HCT116 (cell line): ENCODE measurements at regions not wholly inside any gene's neighbourhood (a gene's known extent, or its start where the extent isn't known, plus 50 kb on each side); places are given as distances from the start of the nearest gene placed in this dataset.

ENCODE experiments used
- ATAC-seq: fragments of 200-7000 bp; cut with Tn5 transposase; 2 replicates; pipeline ENCODE4 v1.9.1; 2020; ENCODE audit warnings: mild to moderate bottlenecking, moderate library complexity
- BruUV-seq: library from RNA; stranded (reverse); fragments of 400-500 nt; replicated peaks from 2 replicates; lab custom pipeline; 2021; lab: Mats Ljungman, UMichigan
- CTCF ChIA-PET: fragments of 300-600 bp; sonication (Branson Sonifier 250); formaldehyde crosslinking; loops from one replicate; lab custom pipeline; 2021; ENCODE audit warnings: antibody characterized with exemption; lab: Charles Lee
- POLR2A ChIA-PET: fragments of 300-600, 350-600 bp; sonication (Branson Sonifier 250); formaldehyde crosslinking; loops from one replicate; lab custom pipeline; 2021; ENCODE audit warnings: antibody characterized with exemption; lab: Charles Lee
- RAD21 ChIA-PET, 2 experiments: fragments of 300-600 bp; sonication (Branson Sonifier 250); formaldehyde crosslinking; loops; one replicate each; lab custom pipeline; 2023; ENCODE audit warnings: low total read pairs in 2 of 2; ENCODE audit not compliant: uncharacterized antibody in 2 of 2, unreplicated experiment in 2 of 2, low non-redundant PET in 1 of 2; lab: Charles Lee
- DNase-seq: peaks from one replicate; pipeline ENCODE4 v3.0.0-alpha.2; 2010; ENCODE audit warnings: low read depth, low spot score
- H2AFZ ChIP-seq: fragments of 200-600 bp; shearing (Covaris generic), sonication (generic); 2 replicates; pipeline ENCODE4 v1.6.1; 2017; ENCODE audit warnings: low read depth, mixed run types, mixed read lengths, antibody characterized with exemption, low read length; ENCODE audit not compliant: poor library complexity, severe bottlenecking
- H3K27ac ChIP-seq: 2 replicates; pipeline ENCODE4 v1.5.1; 2012; ENCODE audit warnings: low read depth, low read length
- H3K27me3 ChIP-seq: fragments of 200-600 bp; sonication (generic); 2 replicates; pipeline ENCODE4 v1.6.1; 2016; ENCODE audit warnings: mixed run types, low read length, mixed read lengths; ENCODE audit not compliant: insufficient read depth
- H3K36me3 ChIP-seq, 2 experiments: fragments of 200-500 bp in 1 of 2; fragments of 200-600 bp in 1 of 2; sonication (Bioruptor generic) in 1 of 2; sonication (generic) in 1 of 2; 2 replicates each; pipeline versions ENCODE4 v1.5.1 to v1.6.1; 2014 to 2016; ENCODE audit warnings: low read length in 2 of 2, inconsistent platforms in 1 of 2, mixed read lengths in 1 of 2, mixed run types in 1 of 2; ENCODE audit not compliant: insufficient read depth in 2 of 2, control insufficient read depth in 1 of 2
- H3K4me1 ChIP-seq, 2 experiments: fragments of 200-600 bp in 1 of 2; sonication (generic) in 1 of 2; 2 replicates each; pipeline versions ENCODE4 v1.5.1 to v1.6.1; 2012 to 2017; ENCODE audit warnings: low read length in 2 of 2, inconsistent platforms in 1 of 2, mild to moderate bottlenecking in 1 of 2, mixed read lengths in 1 of 2, mixed run types in 1 of 2, moderate library complexity in 1 of 2; ENCODE audit not compliant: insufficient read depth in 2 of 2, control insufficient read depth in 1 of 2
- H3K4me2 ChIP-seq: fragments of 200-600 bp; sonication (generic); 2 replicates; pipeline ENCODE4 v1.6.1; 2017; ENCODE audit warnings: mixed run types, low read length, mixed read lengths
- H3K4me3 ChIP-seq, 2 experiments: fragments of 200-600 bp in 1 of 2; sonication (generic) in 1 of 2; replicated peaks in 1 of 2; 2 replicates each; pipeline ENCODE4 v1.5.1; 2011 to 2016; ENCODE audit warnings: low read length in 2 of 2, control low read depth in 1 of 2, low read depth in 1 of 2, mild to moderate bottlenecking in 1 of 2, mixed read lengths in 1 of 2, mixed run types in 1 of 2
- H3K79me2 ChIP-seq: fragments of 200-600 bp; sonication (generic); 2 replicates; pipeline ENCODE4 v1.6.1; 2017; ENCODE audit warnings: mild to moderate bottlenecking, mixed run types, low read length, moderate library complexity, mixed read lengths; ENCODE audit not compliant: insufficient read depth
- H3K9ac ChIP-seq: fragments of 200-600 bp; sonication (generic); 2 replicates; pipeline ENCODE4 v1.6.1; 2016; ENCODE audit warnings: low read length, mixed read lengths
- H3K9me2 ChIP-seq: fragments of 200-600 bp; sonication (generic), shearing (Covaris generic); 2 replicates; pipeline ENCODE4 v1.6.1; 2017; ENCODE audit warnings: mixed run types, mild to moderate bottlenecking, moderate library complexity; ENCODE audit not compliant: insufficient read depth
- H3K9me3 ChIP-seq, 2 experiments: fragments of 200-500 bp in 1 of 2; fragments of 200-600 bp in 1 of 2; sonication (Bioruptor generic) in 1 of 2; sonication (generic) in 1 of 2; 2 replicates each; pipeline ENCODE4 v1.6.1; 2014 to 2017; ENCODE audit warnings: low read length in 2 of 2, mixed read lengths in 2 of 2, inconsistent platforms in 1 of 2, low read depth in 1 of 2, mild to moderate bottlenecking in 1 of 2, mixed run types in 1 of 2, moderate library complexity in 1 of 2; ENCODE audit not compliant: control insufficient read depth in 1 of 2, insufficient read depth in 1 of 2
- H4K20me1 ChIP-seq: fragments of 200-600 bp; sonication (generic), shearing (Covaris generic); 2 replicates; pipeline ENCODE4 v1.6.1; 2017; ENCODE audit warnings: mixed run types, mild to moderate bottlenecking, moderate library complexity; ENCODE audit not compliant: insufficient read depth
- ATF3 ChIP-seq: IDR thresholded peaks from 2 replicates; pipeline ENCODE4 v1.6.1; 2012
- EGR1 ChIP-seq: IDR thresholded peaks from 2 replicates; pipeline ENCODE4 v1.6.1; 2012; ENCODE audit warnings: low read depth
- JUND ChIP-seq: IDR thresholded peaks from 2 replicates; pipeline ENCODE4 v1.6.1; 2012
- POLR2AphosphoS5 ChIP-seq: IDR thresholded peaks from 2 replicates; pipeline ENCODE4 v1.6.1; 2011; ENCODE audit warnings: mild to moderate bottlenecking, low read depth, low read length, moderate library complexity
- SIN3A ChIP-seq: IDR thresholded peaks from 2 replicates; pipeline ENCODE4 v1.6.1; 2012; ENCODE audit warnings: low read depth
- SP1 ChIP-seq: IDR thresholded peaks from 2 replicates; pipeline ENCODE4 v1.6.1; 2012; ENCODE audit warnings: low read depth
- YY1 ChIP-seq: IDR thresholded peaks from 2 replicates; pipeline ENCODE4 v1.6.1; 2011; ENCODE audit warnings: low read length, low read depth, moderate library complexity, mild to moderate bottlenecking; ENCODE audit not compliant: insufficient replicate concordance; ENCODE audit errors: extremely low read depth
- ZFX ChIP-seq: fragments of 450-650 bp; IDR thresholded peaks from 2 replicates; pipeline ENCODE4 v1.6.1; 2017
- intact Hi-C: fragments of 100-400 bp; cut with micrococcal nuclease; formaldehyde crosslinking; loops from 2 replicates; pipeline ENCODE4 v1.10.0; 2022
- TF ChIP-seq, protein P1 (sequence below): IDR thresholded peaks from 2 replicates; pipeline ENCODE4 v1.6.1; 2011; ENCODE audit warnings: mild to moderate bottlenecking, low read length, moderate library complexity; ENCODE audit not compliant: insufficient replicate concordance; ENCODE audit errors: extremely low read depth
- TF ChIP-seq, protein P2 (sequence below): IDR thresholded peaks from 2 replicates; pipeline ENCODE4 v1.6.1; 2012; ENCODE audit warnings: low read depth

DNA sequence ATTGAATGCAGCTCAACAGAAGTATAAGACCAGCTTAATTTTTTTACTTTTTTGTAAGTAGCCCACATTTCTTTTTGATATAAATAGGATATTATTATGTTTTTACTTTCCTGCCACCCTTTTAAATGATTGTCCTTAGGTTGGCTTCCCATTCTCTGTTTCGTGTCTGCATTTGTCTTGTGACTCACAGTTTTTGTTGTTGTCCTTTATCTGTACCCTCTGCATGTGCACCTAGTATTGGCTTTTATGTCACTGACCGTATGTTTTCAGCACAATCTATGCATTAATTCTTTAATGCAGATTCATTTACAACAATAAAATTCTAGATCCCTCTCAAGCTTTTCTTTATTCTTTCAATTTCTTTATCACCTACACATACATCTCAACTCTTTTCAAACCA, 474.2 kb upstream of the FANCL start:
- Histone ChIP-seq H3K4me2 (no peak overlapping the region), H3K27ac (no peak overlapping the region), H3K36me3 (no peaks in the 10 kb centered on the region), H3K27me3 (no peaks in the 10 kb centered on the region; the same call in 1 of the 2 replicates), H3K4me3 (no peak overlapping the region), H3K9me2 (no peaks in the 10 kb centered on the region), H2AFZ (no peak overlapping the region), H4K20me1 (no peaks in the 10 kb centered on the region), H3K9me3 (no peaks in the 10 kb centered on the region), H3K79me2 (no peaks in the 10 kb centered on the region), H3K9ac (no peak overlapping the region), H3K4me1 (no peaks in the 10 kb centered on the region)
- ChIA-PET CTCF (no interaction called here), POLR2A (no interaction called here), RAD21 (no interaction called here)
- DNase-seq (no peak), ATAC-seq (no peak)
- no peak for TF ChIP-seq SIN3A
- TF ChIP-seq YY1, result no peak
- TF ChIP-seq, protein P1, sequence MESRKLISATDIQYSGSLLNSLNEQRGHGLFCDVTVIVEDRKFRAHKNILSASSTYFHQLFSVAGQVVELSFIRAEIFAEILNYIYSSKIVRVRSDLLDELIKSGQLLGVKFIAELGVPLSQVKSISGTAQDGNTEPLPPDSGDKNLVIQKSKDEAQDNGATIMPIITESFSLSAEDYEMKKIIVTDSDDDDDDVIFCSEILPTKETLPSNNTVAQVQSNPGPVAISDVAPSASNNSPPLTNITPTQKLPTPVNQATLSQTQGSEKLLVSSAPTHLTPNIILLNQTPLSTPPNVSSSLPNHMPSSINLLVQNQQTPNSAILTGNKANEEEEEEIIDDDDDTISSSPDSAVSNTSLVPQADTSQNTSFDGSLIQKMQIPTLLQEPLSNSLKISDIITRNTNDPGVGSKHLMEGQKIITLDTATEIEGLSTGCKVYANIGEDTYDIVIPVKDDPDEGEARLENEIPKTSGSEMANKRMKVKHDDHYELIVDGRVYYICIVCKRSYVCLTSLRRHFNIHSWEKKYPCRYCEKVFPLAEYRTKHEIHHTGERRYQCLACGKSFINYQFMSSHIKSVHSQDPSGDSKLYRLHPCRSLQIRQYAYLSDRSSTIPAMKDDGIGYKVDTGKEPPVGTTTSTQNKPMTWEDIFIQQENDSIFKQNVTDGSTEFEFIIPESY, result no peak
- TF ChIP-seq, protein P2, sequence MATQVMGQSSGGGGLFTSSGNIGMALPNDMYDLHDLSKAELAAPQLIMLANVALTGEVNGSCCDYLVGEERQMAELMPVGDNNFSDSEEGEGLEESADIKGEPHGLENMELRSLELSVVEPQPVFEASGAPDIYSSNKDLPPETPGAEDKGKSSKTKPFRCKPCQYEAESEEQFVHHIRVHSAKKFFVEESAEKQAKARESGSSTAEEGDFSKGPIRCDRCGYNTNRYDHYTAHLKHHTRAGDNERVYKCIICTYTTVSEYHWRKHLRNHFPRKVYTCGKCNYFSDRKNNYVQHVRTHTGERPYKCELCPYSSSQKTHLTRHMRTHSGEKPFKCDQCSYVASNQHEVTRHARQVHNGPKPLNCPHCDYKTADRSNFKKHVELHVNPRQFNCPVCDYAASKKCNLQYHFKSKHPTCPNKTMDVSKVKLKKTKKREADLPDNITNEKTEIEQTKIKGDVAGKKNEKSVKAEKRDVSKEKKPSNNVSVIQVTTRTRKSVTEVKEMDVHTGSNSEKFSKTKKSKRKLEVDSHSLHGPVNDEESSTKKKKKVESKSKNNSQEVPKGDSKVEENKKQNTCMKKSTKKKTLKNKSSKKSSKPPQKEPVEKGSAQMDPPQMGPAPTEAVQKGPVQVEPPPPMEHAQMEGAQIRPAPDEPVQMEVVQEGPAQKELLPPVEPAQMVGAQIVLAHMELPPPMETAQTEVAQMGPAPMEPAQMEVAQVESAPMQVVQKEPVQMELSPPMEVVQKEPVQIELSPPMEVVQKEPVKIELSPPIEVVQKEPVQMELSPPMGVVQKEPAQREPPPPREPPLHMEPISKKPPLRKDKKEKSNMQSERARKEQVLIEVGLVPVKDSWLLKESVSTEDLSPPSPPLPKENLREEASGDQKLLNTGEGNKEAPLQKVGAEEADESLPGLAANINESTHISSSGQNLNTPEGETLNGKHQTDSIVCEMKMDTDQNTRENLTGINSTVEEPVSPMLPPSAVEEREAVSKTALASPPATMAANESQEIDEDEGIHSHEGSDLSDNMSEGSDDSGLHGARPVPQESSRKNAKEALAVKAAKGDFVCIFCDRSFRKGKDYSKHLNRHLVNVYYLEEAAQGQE, result no peak
- no peak for TF ChIP-seq SP1
- TF ChIP-seq JUND, result no peak
- TF ChIP-seq EGR1, result no peak
- no peak for TF ChIP-seq POLR2AphosphoS5
- TF ChIP-seq ATF3, result no peak
- no peak for TF ChIP-seq ZFX
- BruUV-seq, result no TSS peak
- intact Hi-C loops, result no loop called here
